ENCODE measurements at regions not wholly inside any gene's neighbourhood (a gene's known extent, or its start where the extent isn't known, plus 50 kb on each side); places are given as distances from the start of the nearest gene placed in this dataset.

- DNase-seq, result no peak
Observed at GRCh38 chr4:187283201-187283955, 559.7 kb upstream of the FAT1 start.

- no peak for DNase-seq
Observed at GRCh38 chr4:187286525-187286924, 562.9 kb upstream of the FAT1 start.

GRCh38 chr4:187289371-187289770, 565.7 kb upstream of the FAT1 start:
- DNase-seq, result no peak

GRCh38 chr4:187294861-187295260, 571.2 kb upstream of the FAT1 start:
- DNase-seq, result no peak

- DNase-seq, result no peak
Observed at GRCh38 chr4:187301923-187302322, 578.3 kb upstream of the FAT1 start.

GRCh38 chr4:187302457-187303150, 578.9 kb upstream of the FAT1 start:
- DNase-seq, result no peak

GRCh38 chr4:187304133-187304532, 580.5 kb upstream of the FAT1 start:
- no peak for DNase-seq

GRCh38 chr4:187307131-187307530, 583.5 kb upstream of the FAT1 start:
- no peak for DNase-seq

- no peak for DNase-seq
Observed at GRCh38 chr4:187309456-187309855, 585.8 kb upstream of the FAT1 start.

- no peak for DNase-seq
Observed at GRCh38 chr4:187312299-187312698, 588.6 kb upstream of the FAT1 start.

GRCh38 chr4:187317799-187318198, 594.1 kb upstream of the FAT1 start:
- no peak for DNase-seq

GRCh38 chr4:187321711-187322110, 598.1 kb upstream of the FAT1 start:
- no peak for DNase-seq

- no peak for DNase-seq
Observed at GRCh38 chr4:187332141-187332540, 608.5 kb upstream of the FAT1 start.

GRCh38 chr4:187333151-187333550, 609.5 kb upstream of the FAT1 start:
- DNase-seq, result no peak

GRCh38 chr4:187335339-187335738, 611.7 kb upstream of the FAT1 start:
- no peak for DNase-seq

GRCh38 chr4:187354740-187355139, 631.1 kb upstream of the FAT1 start:
- DNase-seq, result no peak

GRCh38 chr4:187357045-187357643, 633.5 kb upstream of the FAT1 start:
- peak; percentile 68 for DNase-seq

GRCh38 chr4:187357821-187358220, 634.2 kb upstream of the FAT1 start:
- peak; percentile 59 for DNase-seq

- DNase-seq, result no peak
Observed at GRCh38 chr4:187362937-187363857, 632.4 kb upstream of the ZFP42 start.

- no peak for DNase-seq
Observed at GRCh38 chr4:187364401-187364800, 631.2 kb upstream of the ZFP42 start.

GRCh38 chr4:187364851-187365250, 630.7 kb upstream of the ZFP42 start:
- no peak for DNase-seq

GRCh38 chr4:187366530-187366929, 629.0 kb upstream of the ZFP42 start:
- DNase-seq, result no peak

- no peak for DNase-seq
Observed at GRCh38 chr4:187370918-187371317, 624.7 kb upstream of the ZFP42 start.

All from DMS53 (cell line).